ENCODE measurements at regions not wholly inside any gene's neighbourhood (a gene's known extent, or its start where the extent isn't known, plus 50 kb on each side); places are given as distances from the start of the nearest gene placed in this dataset.

GRCh38 chr5:89086390-89087086 lies 203.6 kb upstream of the MEF2C start:
- H2BK5ac ChIP-seq (ENCODE audit: low read depth, low read length, poor library complexity, severe bottlenecking) = no peak overlapping the region
- H3K4me2 ChIP-seq (ENCODE audit: low read depth, low read length) = no peak overlapping the region
- no peaks in the 10 kb centered on the region for H3K36me3 ChIP-seq (ENCODE audit: control insufficient read depth, insufficient read depth, low read length)
- no peak overlapping the region for H2AK9ac ChIP-seq (replicated peaks; ENCODE audit: low read depth, low read length, poor library complexity)
- ChIA-PET CTCF (no interaction called here), POLR2A (ENCODE audit: unreplicated experiment) (no interaction called here)
- H3K4ac ChIP-seq (ENCODE audit: low read depth, low read length) = no peak overlapping the region
- WGBS, 2 experiments (ENCODE audit: extremely low coverage in 2 of 2, insufficient read length in 1 of 2) = no CpG with 5 or more reads among the region's 5 CpGs
- no peak overlapping the region for H2AFZ ChIP-seq (replicated peaks; ENCODE audit: low read length, poor library complexity)
- no peaks in the 10 kb centered on the region for H4K20me1 ChIP-seq (ENCODE audit: insufficient read depth, low read length)
- H3K9me1 ChIP-seq (ENCODE audit: insufficient read depth, low read length) = no peaks in the 10 kb centered on the region
- H2BK15ac ChIP-seq (ENCODE audit: low read depth, low read length) = no peak overlapping the region
- TF ChIP-seq USF2 (IDR thresholded peaks at IDR 0.05; ENCODE audit: low read depth, low read length) (no peak), RFX5 (IDR thresholded peaks at IDR 0.05; ENCODE audit: low read depth, low read length) (no peak), CEBPB (IDR thresholded peaks at IDR 0.05; ENCODE audit: low read depth, low read length) (no peak), ELK1 (IDR thresholded peaks at IDR 0.05; ENCODE audit: borderline replicate concordance, low read depth, low read length) (no peak), BHLHE40 (IDR thresholded peaks at IDR 0.05; ENCODE audit: low read depth, low read length) (no peak), MXI1 (IDR thresholded peaks at IDR 0.05; ENCODE audit: borderline replicate concordance, low read depth, low read length) (no peak), CTCF (conservative IDR thresholded peaks at IDR 0.05; ENCODE audit: low read depth, low read length) (no peak), SMC3 (IDR thresholded peaks at IDR 0.05; ENCODE audit: low read depth, low read length) (no peak), NFE2L2 (IDR thresholded peaks at IDR 0.05; ENCODE audit: low read depth, low read length) (no peak), CHD1 (IDR thresholded peaks at IDR 0.05; ENCODE audit: low read depth, low read length) (no peak)
- no peak overlapping the region for H2AK5ac ChIP-seq (ENCODE audit: low read depth, low read length)
- no peak overlapping the region for H2BK120ac ChIP-seq (ENCODE audit: low read depth, low read length)
- DNase-seq (no peak), ATAC-seq (ENCODE audit: low read depth) (no peak)
- H3K27ac ChIP-seq (ENCODE audit: insufficient read depth, low read length) = no peak overlapping the region
- H3K4me3 ChIP-seq (ENCODE audit: insufficient read depth, low read depth, low read length) = no peak overlapping the region
- no peak overlapping the region for H3K9ac ChIP-seq (ENCODE audit: low read depth, low read length)
- no peak overlapping the region for H2BK20ac ChIP-seq (ENCODE audit: low read depth, low read length)
- no peak overlapping the region for H3K18ac ChIP-seq (ENCODE audit: low read depth, low read length)
- no peaks in the 10 kb centered on the region for H3K79me1 ChIP-seq (ENCODE audit: low read depth in 1 of 2, low read length in 2 of 2)
- H4K8ac ChIP-seq (ENCODE audit: low read depth in 2 of 2, low read length in 2 of 2) = no peak overlapping the region
- in situ Hi-C loops (cut with MboI; ENCODE audit: low sequenced_read_pairs) (no loop called here), dilution Hi-C loops (cut with HindIII; ENCODE audit: low sequenced_read_pairs, unreplicated experiment) (no loop called here), intact Hi-C loops (cut with micrococcal nuclease) (no loop called here)
- H4K91ac ChIP-seq (ENCODE audit: insufficient read depth, low read depth, low read length) = no peak overlapping the region
- no peak overlapping the region for H4K5ac ChIP-seq (ENCODE audit: low read depth, low read length)
- H3K56ac ChIP-seq (ENCODE audit: extremely low read depth, insufficient read depth, low read length) = no peak overlapping the region
- H3K4me1 ChIP-seq (ENCODE audit: control insufficient read depth, insufficient read depth, low read length) = no peaks in the 10 kb centered on the region
- H3K23ac ChIP-seq (ENCODE audit: low read depth, low read length) = no peak overlapping the region
- no peak overlapping the region for H3K14ac ChIP-seq (replicated peaks; ENCODE audit: low read depth, low read length)
- no TSS peak for BruUV-seq (replicated peaks)
- H3K9me3 ChIP-seq (ENCODE audit: control insufficient read depth, insufficient read depth, low read length) = no peaks in the 10 kb centered on the region
- no peaks in the 10 kb centered on the region for H3K27me3 ChIP-seq (ENCODE audit: control insufficient read depth, insufficient read depth, low read length)
